ENCODE measurements at regions not wholly inside any gene's neighbourhood (a gene's known extent, or its start where the extent isn't known, plus 50 kb on each side); places are given as distances from the start of the nearest gene placed in this dataset.

- 25 to 31% methylated on average over 2 of the region's 2 CpGs for WGBS, 2 donors
- no peaks in the 10 kb centered on the region for H3K27me3 ChIP-seq (ENCODE audit: control insufficient read depth in 1 of 2, insufficient read depth in 2 of 2, low read length in 2 of 2)
Observed at GRCh38 chrX:35664833-35665232, 133.3 kb upstream of the MAGEB16 start.

DNA sequence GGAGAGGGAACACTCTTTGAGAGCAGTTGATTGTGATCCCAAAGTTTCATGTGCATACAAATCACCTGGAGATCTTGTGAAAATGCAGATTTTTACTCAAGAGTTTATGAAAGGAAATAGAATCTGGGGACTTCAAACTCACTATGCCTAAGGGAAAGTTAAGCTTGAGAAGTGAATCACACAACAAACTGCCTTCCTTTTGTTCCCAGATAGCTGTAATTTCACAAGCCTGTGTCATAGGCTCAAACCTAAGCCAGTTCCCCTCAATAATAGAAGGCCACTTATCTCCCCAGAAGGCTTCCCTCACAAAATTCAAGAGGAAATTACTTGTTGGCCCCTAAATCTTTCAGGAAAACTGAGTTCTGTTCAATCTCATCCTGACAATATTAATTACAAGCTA lies 132.8 kb upstream of the MAGEB16 start:
- Histone ChIP-seq H3K4me3 (ENCODE audit: low read depth in 1 of 2, low read length in 2 of 2) (no peak overlapping the region), H3K36me3 (ENCODE audit: control insufficient read depth in 2 of 2, insufficient read depth in 2 of 2, low read length in 1 of 2) (no peaks in the 10 kb centered on the region), H3K27me3 (ENCODE audit: control insufficient read depth in 1 of 2, insufficient read depth in 2 of 2, low read length in 2 of 2) (no peaks in the 10 kb centered on the region), H3K27ac (ENCODE audit: low read depth in 2 of 2, low read length in 1 of 2) (no peak overlapping the region), H3K9me3 (ENCODE audit: control insufficient read depth in 2 of 2, insufficient read depth in 1 of 2, low read depth in 1 of 2, low read length in 1 of 2) (no peaks in the 10 kb centered on the region), H3K4me1 (ENCODE audit: control insufficient read depth in 2 of 2, insufficient read depth in 2 of 2, low read length in 1 of 2) (no peaks in the 10 kb centered on the region)

More at GRCh38 chrX:35664833-35665232, 133.3 kb upstream of the MAGEB16 start:
- Histone ChIP-seq H3K27ac (ENCODE audit: low read depth in 2 of 2, low read length in 1 of 2) (no peak overlapping the region), H3K9me3 (ENCODE audit: control insufficient read depth in 2 of 2, insufficient read depth in 1 of 2, low read depth in 1 of 2, low read length in 1 of 2) (no peaks in the 10 kb centered on the region), H3K4me1 (ENCODE audit: control insufficient read depth in 2 of 2, insufficient read depth in 2 of 2, low read length in 1 of 2) (no peaks in the 10 kb centered on the region), H3K4me3 (ENCODE audit: low read depth in 1 of 2, low read length in 2 of 2) (no peak overlapping the region), H3K36me3 (ENCODE audit: control insufficient read depth in 2 of 2, insufficient read depth in 2 of 2, low read length in 1 of 2) (no peaks in the 10 kb centered on the region)

DNA sequence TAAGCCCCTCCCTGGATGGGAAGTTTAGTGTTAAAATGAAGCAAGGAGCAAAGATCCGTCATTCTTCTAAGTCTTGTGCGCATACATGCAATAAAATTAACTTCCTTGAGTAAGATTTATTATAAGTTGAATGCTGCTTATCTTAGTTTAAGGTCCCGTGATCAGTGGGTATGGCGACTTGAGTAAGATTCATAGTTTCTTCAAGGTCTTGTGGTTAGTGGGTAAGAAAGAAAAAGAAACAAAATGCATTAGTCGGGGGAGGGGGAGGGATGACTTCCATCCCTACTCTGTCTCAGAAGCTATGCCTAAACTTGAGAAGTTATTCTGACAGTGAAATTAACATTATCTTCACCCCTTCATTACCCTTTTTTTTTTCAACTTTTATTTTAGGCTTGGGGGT lies 127.3 kb upstream of the MAGEB16 start:
- Histone ChIP-seq H3K9me3 (ENCODE audit: control insufficient read depth in 2 of 2, insufficient read depth in 1 of 2, low read depth in 1 of 2, low read length in 1 of 2) (no peaks in the 10 kb centered on the region), H3K27ac (ENCODE audit: low read depth in 2 of 2, low read length in 1 of 2) (no peak overlapping the region), H3K4me3 (ENCODE audit: low read depth in 1 of 2, low read length in 2 of 2) (no peak overlapping the region), H3K4me1 (ENCODE audit: control insufficient read depth in 2 of 2, insufficient read depth in 2 of 2, low read length in 1 of 2) (no peaks in the 10 kb centered on the region), H3K27me3 (ENCODE audit: control insufficient read depth in 1 of 2, insufficient read depth in 2 of 2, low read length in 2 of 2) (peaks cover 0 to 3% of the 10 kb centered on the region in 2 donors), H3K36me3 (ENCODE audit: control insufficient read depth in 2 of 2, insufficient read depth in 2 of 2, low read length in 1 of 2) (no peaks in the 10 kb centered on the region)
- 72 to 83% methylated on average over 5 of the region's 5 CpGs for WGBS, 2 donors

DNA sequence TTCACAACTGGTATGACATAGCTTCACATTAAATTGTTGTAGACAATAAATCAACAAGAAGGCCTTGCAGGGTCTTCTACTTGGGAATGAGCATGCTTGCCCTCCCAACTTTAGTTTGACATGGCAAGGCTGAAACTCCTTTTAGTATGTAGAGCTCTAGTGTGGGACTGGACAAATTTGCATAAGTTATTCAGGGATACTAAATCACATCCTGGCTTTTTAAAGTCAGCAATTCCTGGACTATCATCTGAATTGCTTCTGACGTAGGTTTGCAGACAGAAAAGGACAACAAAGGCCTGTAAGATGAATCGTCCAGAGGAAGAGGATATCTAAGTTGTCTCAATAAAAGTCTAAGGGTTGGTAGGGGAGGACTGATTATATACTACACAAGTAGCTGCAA lies 123.0 kb upstream of the MAGEB16 start:
- 54 to 67% methylated on average over 2 of the region's 2 CpGs for WGBS, 2 donors
- Histone ChIP-seq H3K27me3 (ENCODE audit: control insufficient read depth in 1 of 2, insufficient read depth in 2 of 2, low read length in 2 of 2) (peaks cover 0 to 3% of the 10 kb centered on the region in 2 donors), H3K27ac (ENCODE audit: low read depth in 2 of 2, low read length in 1 of 2) (no peak overlapping the region), H3K9me3 (ENCODE audit: control insufficient read depth in 2 of 2, insufficient read depth in 1 of 2, low read depth in 1 of 2, low read length in 1 of 2) (no peaks in the 10 kb centered on the region), H3K4me3 (ENCODE audit: low read depth in 1 of 2, low read length in 2 of 2) (no peak overlapping the region), H3K36me3 (ENCODE audit: control insufficient read depth in 2 of 2, insufficient read depth in 2 of 2, low read length in 1 of 2) (no peaks in the 10 kb centered on the region), H3K4me1 (ENCODE audit: control insufficient read depth in 2 of 2, insufficient read depth in 2 of 2, low read length in 1 of 2) (no peaks in the 10 kb centered on the region)

GRCh38 chrX:35680940-35681346 lies 117.2 kb upstream of the MAGEB16 start:
- Histone ChIP-seq H3K27me3 (ENCODE audit: control insufficient read depth in 1 of 2, insufficient read depth in 2 of 2, low read length in 2 of 2) (no peaks in the 10 kb centered on the region), H3K27ac (ENCODE audit: low read depth in 2 of 2, low read length in 1 of 2) (no peak overlapping the region), H3K4me1 (ENCODE audit: control insufficient read depth in 2 of 2, insufficient read depth in 2 of 2, low read length in 1 of 2) (no peaks in the 10 kb centered on the region), H3K4me3 (ENCODE audit: low read depth in 1 of 2, low read length in 2 of 2) (no peak overlapping the region), H3K36me3 (ENCODE audit: control insufficient read depth in 2 of 2, insufficient read depth in 2 of 2, low read length in 1 of 2) (no peaks in the 10 kb centered on the region), H3K9me3 (ENCODE audit: control insufficient read depth in 2 of 2, insufficient read depth in 1 of 2, low read depth in 1 of 2, low read length in 1 of 2) (no peaks in the 10 kb centered on the region)
- 86 to 93% methylated on average over 3 of the region's 3 CpGs for WGBS, 2 donors

GRCh38 chrX:35682476-35682875 lies 115.7 kb upstream of the MAGEB16 start:
- H3K4me3 ChIP-seq (ENCODE audit: low read depth in 1 of 2, low read length in 2 of 2) = no peak overlapping the region
- no peaks in the 10 kb centered on the region for H3K9me3 ChIP-seq (ENCODE audit: control insufficient read depth in 2 of 2, insufficient read depth in 1 of 2, low read depth in 1 of 2, low read length in 1 of 2)
- H3K27ac ChIP-seq (ENCODE audit: low read depth in 2 of 2, low read length in 1 of 2) = no peak overlapping the region
- H3K36me3 ChIP-seq (ENCODE audit: control insufficient read depth in 2 of 2, insufficient read depth in 2 of 2, low read length in 1 of 2) = no peaks in the 10 kb centered on the region
- 52 to 54% methylated on average over 2 of the region's 2 CpGs for WGBS, 2 donors
- no peaks in the 10 kb centered on the region for H3K4me1 ChIP-seq (ENCODE audit: control insufficient read depth in 2 of 2, insufficient read depth in 2 of 2, low read length in 1 of 2)
- no peaks in the 10 kb centered on the region for H3K27me3 ChIP-seq (ENCODE audit: control insufficient read depth in 1 of 2, insufficient read depth in 2 of 2, low read length in 2 of 2)

DNA sequence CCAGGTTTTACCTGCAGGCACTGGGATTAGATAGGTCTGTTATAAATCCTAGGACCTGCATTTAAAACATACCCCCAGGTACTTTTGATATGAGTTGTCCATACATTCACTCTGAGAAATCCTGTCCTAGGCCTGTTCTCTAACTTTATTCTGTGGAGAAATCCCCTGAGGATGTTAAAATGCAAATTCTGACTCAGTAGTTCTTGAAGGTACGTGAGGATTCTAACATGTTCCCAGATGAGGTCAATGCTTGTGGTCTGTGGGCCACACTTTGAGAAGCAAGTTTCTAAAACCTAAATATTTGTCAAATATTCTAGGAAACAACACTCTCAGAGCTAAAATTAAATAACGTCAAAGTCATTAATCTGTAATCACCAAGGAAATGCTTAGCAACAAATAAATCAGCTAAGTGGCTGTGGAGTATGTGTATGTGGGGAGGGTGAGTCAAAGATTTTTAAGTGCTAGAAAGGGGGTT lies 101.3 kb upstream of the MAGEB16 start:
- Histone ChIP-seq H3K36me3 (ENCODE audit: control insufficient read depth in 2 of 2, insufficient read depth in 2 of 2, low read length in 1 of 2) (no peaks in the 10 kb centered on the region), H3K4me1 (ENCODE audit: control insufficient read depth in 2 of 2, insufficient read depth in 2 of 2, low read length in 1 of 2) (no peaks in the 10 kb centered on the region), H3K4me3 (ENCODE audit: low read depth in 1 of 2, low read length in 2 of 2) (no peak overlapping the region), H3K27ac (ENCODE audit: low read depth in 2 of 2, low read length in 1 of 2) (no peak overlapping the region), H3K9me3 (ENCODE audit: control insufficient read depth in 2 of 2, insufficient read depth in 1 of 2, low read depth in 1 of 2, low read length in 1 of 2) (no peaks in the 10 kb centered on the region), H3K27me3 (ENCODE audit: control insufficient read depth in 1 of 2, insufficient read depth in 2 of 2, low read length in 2 of 2) (peaks cover 0 to 2% of the 10 kb centered on the region in 2 donors)
- 33 to 45% methylated on average over 2 of the region's 2 CpGs for WGBS, 2 donors

DNA sequence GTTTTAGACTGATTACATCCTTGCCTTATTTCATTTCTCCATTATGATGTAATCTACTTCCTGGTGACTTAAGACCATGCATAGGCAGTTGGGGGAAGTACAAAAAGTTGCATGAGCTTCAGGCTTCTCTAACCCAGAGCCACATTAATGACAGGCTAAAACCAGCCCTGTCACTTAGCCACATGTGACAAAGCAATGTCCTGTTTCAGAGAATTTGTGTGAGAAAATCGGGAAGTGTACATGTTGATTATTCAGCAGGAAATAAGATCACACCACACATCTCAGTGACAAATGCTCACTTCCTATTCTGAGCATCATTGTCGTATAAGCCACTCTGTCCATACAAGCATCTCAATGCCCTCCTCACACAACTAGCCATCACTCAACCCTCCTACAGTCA lies 98.5 kb upstream of the MAGEB16 start:
- Histone ChIP-seq H3K4me3 (ENCODE audit: low read depth in 1 of 2, low read length in 2 of 2) (no peak overlapping the region), H3K36me3 (ENCODE audit: control insufficient read depth in 2 of 2, insufficient read depth in 2 of 2, low read length in 1 of 2) (no peaks in the 10 kb centered on the region), H3K27me3 (ENCODE audit: control insufficient read depth in 1 of 2, insufficient read depth in 2 of 2, low read length in 2 of 2) (peaks cover 0 to 2% of the 10 kb centered on the region in 2 donors), H3K4me1 (ENCODE audit: control insufficient read depth in 2 of 2, insufficient read depth in 2 of 2, low read length in 1 of 2) (no peaks in the 10 kb centered on the region), H3K27ac (ENCODE audit: low read depth in 2 of 2, low read length in 1 of 2) (no peak overlapping the region), H3K9me3 (ENCODE audit: control insufficient read depth in 2 of 2, insufficient read depth in 1 of 2, low read depth in 1 of 2, low read length in 1 of 2) (no peaks in the 10 kb centered on the region)
- WGBS, 2 donors = 63 to 76% methylated on average over 2 of the region's 2 CpGs

DNA sequence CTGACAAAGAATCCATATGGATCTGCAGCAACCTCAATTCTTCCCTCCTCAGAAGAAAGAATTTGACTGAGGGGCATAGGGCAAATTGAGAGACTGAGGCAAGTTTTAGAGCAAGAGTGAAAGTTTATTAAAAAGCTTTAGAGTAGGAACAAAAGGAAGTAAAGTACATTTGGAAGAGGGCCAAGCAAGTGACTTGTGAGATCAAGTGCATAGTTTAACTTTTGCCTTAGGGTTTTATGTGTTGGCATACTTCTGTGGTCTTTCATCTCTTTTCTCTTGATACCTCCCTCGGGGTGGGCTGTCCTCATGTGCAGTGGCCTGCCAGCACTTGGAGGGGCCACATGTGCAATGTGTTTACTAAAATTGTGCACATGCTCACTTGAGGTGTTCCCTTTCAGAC lies 98.0 kb upstream of the MAGEB16 start:
- Histone ChIP-seq H3K36me3 (ENCODE audit: control insufficient read depth in 2 of 2, insufficient read depth in 2 of 2, low read length in 1 of 2) (no peaks in the 10 kb centered on the region), H3K4me1 (ENCODE audit: control insufficient read depth in 2 of 2, insufficient read depth in 2 of 2, low read length in 1 of 2) (no peaks in the 10 kb centered on the region), H3K27ac (ENCODE audit: low read depth in 2 of 2, low read length in 1 of 2) (no peak overlapping the region), H3K27me3 (ENCODE audit: control insufficient read depth in 1 of 2, insufficient read depth in 2 of 2, low read length in 2 of 2) (peaks cover 0 to 2% of the 10 kb centered on the region in 2 donors), H3K9me3 (ENCODE audit: control insufficient read depth in 2 of 2, insufficient read depth in 1 of 2, low read depth in 1 of 2, low read length in 1 of 2) (no peaks in the 10 kb centered on the region), H3K4me3 (ENCODE audit: low read depth in 1 of 2, low read length in 2 of 2) (no peak overlapping the region)
- WGBS, 2 donors = 26 to 29% methylated on average over 1 of the region's 1 CpG

- Histone ChIP-seq H3K4me3 (ENCODE audit: low read depth in 1 of 2, low read length in 2 of 2) (no peak overlapping the region), H3K9me3 (ENCODE audit: control insufficient read depth in 2 of 2, insufficient read depth in 1 of 2, low read depth in 1 of 2, low read length in 1 of 2) (no peaks in the 10 kb centered on the region), H3K4me1 (ENCODE audit: control insufficient read depth in 2 of 2, insufficient read depth in 2 of 2, low read length in 1 of 2) (no peaks in the 10 kb centered on the region), H3K27ac (ENCODE audit: low read depth in 2 of 2, low read length in 1 of 2) (no peak overlapping the region), H3K27me3 (ENCODE audit: control insufficient read depth in 1 of 2, insufficient read depth in 2 of 2, low read length in 2 of 2) (no peaks in the 10 kb centered on the region), H3K36me3 (ENCODE audit: control insufficient read depth in 2 of 2, insufficient read depth in 2 of 2, low read length in 1 of 2) (no peaks in the 10 kb centered on the region)
Observed at GRCh38 chrX:35711281-35711680, 86.9 kb upstream of the MAGEB16 start.

All from esophagus (tissue), 2 donors.